Left renal pelvis (tissue), 4 donors: ENCODE measurements at regions not wholly inside any gene's neighbourhood (a gene's known extent, or its start where the extent isn't known, plus 50 kb on each side); places are given as distances from the start of the nearest gene placed in this dataset.
"Not testable (repeated sequence)": the region's sequence is repeated elsewhere in the genome, so short reads cannot be mapped to it uniquely, and the experiment has no call there.

Experiments used
- DNase-seq, 4 donors: peaks; one replicate each; pipeline ENCODE4 v3.0.0-alpha.2; 2013; ENCODE audit warnings: low read depth in 4 of 4, low spot score in 3 of 4

GRCh38 chr12:124126950-124127655 is 154.1 kb downstream of the ZNF664 start:
- DNase-seq, result no peak

GRCh38 chr12:124129132-124129531 is 156.1 kb downstream of the ZNF664 start:
- DNase-seq, result no peak

GRCh38 chr12:124130691-124131591 is 157.9 kb downstream of the ZNF664 start:
- no peak for DNase-seq

GRCh38 chr12:124131659-124132058 is 158.6 kb downstream of the ZNF664 start:
- DNase-seq, result no peak

GRCh38 chr12:124132530-124132929 is 159.5 kb downstream of the ZNF664 start:
- DNase-seq, result no peak

GRCh38 chr12:124136796-124137195 is 158.1 kb upstream of the RFLNA start:
- no peak for DNase-seq

GRCh38 chr12:124140944-124141486 is 153.9 kb upstream of the RFLNA start:
- DNase-seq, result no peak

- DNase-seq, result not testable (repeated sequence)
Observed at GRCh38 chr12:124141611-124142010, 153.3 kb upstream of the RFLNA start.

- no peak for DNase-seq
Observed at GRCh38 chr12:124142395-124143035, 152.4 kb upstream of the RFLNA start.

GRCh38 chr12:124143726-124144125 is 151.2 kb upstream of the RFLNA start:
- no peak for DNase-seq

GRCh38 chr12:124144531-124145194 is 150.2 kb upstream of the RFLNA start:
- no peak for DNase-seq

GRCh38 chr12:124147027-124147426 is 147.9 kb upstream of the RFLNA start:
- DNase-seq, result no peak

- DNase-seq, result no peak
Observed at GRCh38 chr12:124147575-124147974, 147.3 kb upstream of the RFLNA start.

- no peak for DNase-seq
Observed at GRCh38 chr12:124148481-124149273, 146.2 kb upstream of the RFLNA start.

GRCh38 chr12:124149287-124149686 is 145.6 kb upstream of the RFLNA start:
- no peak for DNase-seq

- no peak for DNase-seq
Observed at GRCh38 chr12:124150168-124150567, 144.7 kb upstream of the RFLNA start.

- DNase-seq, result no peak
Observed at GRCh38 chr12:124151583-124151982, 143.3 kb upstream of the RFLNA start.

- DNase-seq, result no peak
Observed at GRCh38 chr12:124152731-124153130, 142.2 kb upstream of the RFLNA start.

GRCh38 chr12:124153392-124153791 is 141.5 kb upstream of the RFLNA start:
- DNase-seq, result no peak

- DNase-seq, result no peak
Observed at GRCh38 chr12:124157406-124157805, 137.5 kb upstream of the RFLNA start.
